Activated naive CD4-positive, alpha-beta T cell treated with anti-CD3 and anti-CD28 coated beads for 36 hours (primary cell): ENCODE measurements at regions not wholly inside any gene's neighbourhood (a gene's known extent, or its start where the extent isn't known, plus 50 kb on each side); places are given as distances from the start of the nearest gene placed in this dataset.
"Not testable (repeated sequence)": the region's sequence is repeated elsewhere in the genome, so short reads cannot be mapped to it uniquely, and the experiment has no call there.

Source experiments
- CTCF ChIA-PET: fragments of 350-600 bp; sonication (Branson Sonifier 250); formaldehyde crosslinking; loops from one replicate; lab custom pipeline; 2021; ENCODE audit warnings: antibody characterized with exemption; lab: Charles Lee
- DNase-seq: peaks from one replicate; pipeline ENCODE4 v3.0.0-alpha.2; 2020
- H3K27ac Mint-ChIP-seq: one replicate; pipeline ENCODE4 v1.8.0; 2021; ENCODE audit warnings: mild to moderate bottlenecking, mixed read lengths
- H3K27me3 Mint-ChIP-seq: one replicate; pipeline ENCODE4 v1.8.0; 2021; ENCODE audit warnings: low read depth, mixed read lengths
- H3K36me3 Mint-ChIP-seq: one replicate; pipeline ENCODE4 v1.8.0; 2021; ENCODE audit warnings: low read depth, mixed read lengths
- H3K4me1 Mint-ChIP-seq: one replicate; pipeline ENCODE4 v1.8.0; 2021; ENCODE audit warnings: low read depth, mixed read lengths
- H3K4me3 Mint-ChIP-seq: one replicate; pipeline ENCODE4 v1.8.0; 2021; ENCODE audit warnings: mild to moderate bottlenecking, moderate library complexity, mixed read lengths
- H3K9me3 Mint-ChIP-seq: one replicate; pipeline ENCODE4 v1.8.0; 2021; ENCODE audit warnings: mixed read lengths
- intact Hi-C: fragments of 100-400 bp; cut with micrococcal nuclease; formaldehyde crosslinking; loops from one replicate; pipeline ENCODE4 v1.15.1; 2023

GRCh38 chr2:114018464-114018863, 128.6 kb downstream of the ACTR3 start:
- intact Hi-C loops, DNase-seq, H3K4me1 Mint-ChIP-seq, H3K27me3 Mint-ChIP-seq, CTCF ChIA-PET, H3K9me3 Mint-ChIP-seq, H3K27ac Mint-ChIP-seq, H3K36me3 Mint-ChIP-seq, H3K4me3 Mint-ChIP-seq: not testable (repeated sequence)

- H3K4me1 Mint-ChIP-seq = no peaks in the 10 kb centered on the region
- intact Hi-C loops = no loop called here
- H3K36me3 Mint-ChIP-seq = no peaks in the 10 kb centered on the region
- H3K27me3 Mint-ChIP-seq = peaks cover 2% of the 10 kb centered on the region
- CTCF ChIA-PET = no interaction called here
- H3K4me3 Mint-ChIP-seq = no peak overlapping the region
- H3K9me3 Mint-ChIP-seq = peaks cover 2% of the 10 kb centered on the region
- no peak for DNase-seq
- H3K27ac Mint-ChIP-seq = no peak overlapping the region
These were observed 130.8 kb downstream of the ACTR3 start for GRCh38 chr2:114020668-114021067.

GRCh38 chr2:114022360-114023085, 132.6 kb downstream of the ACTR3 start:
- Mint-ChIP-seq H3K9me3 (peaks cover 2% of the 10 kb centered on the region), H3K4me1 (no peaks in the 10 kb centered on the region), H3K4me3 (no peak overlapping the region), H3K27me3 (peaks cover 2% of the 10 kb centered on the region), H3K27ac (no peak overlapping the region), H3K36me3 (no peaks in the 10 kb centered on the region)
- no peak for DNase-seq
- CTCF ChIA-PET = no interaction called here
- intact Hi-C loops = no loop called here

- H3K4me1 Mint-ChIP-seq = no peaks in the 10 kb centered on the region
- H3K9me3 Mint-ChIP-seq = peaks cover 7% of the 10 kb centered on the region
- no peak overlapping the region for H3K27ac Mint-ChIP-seq
- no peaks in the 10 kb centered on the region for H3K36me3 Mint-ChIP-seq
- DNase-seq = no peak
- CTCF ChIA-PET = interaction anchor here (1.2 kb wide), 1 partner anchor 45 kb away, joined by 4 read pairs; no protein-coding TSS in a partner anchor
- H3K27me3 Mint-ChIP-seq = peaks cover 5% of the 10 kb centered on the region
- no peak overlapping the region for H3K4me3 Mint-ChIP-seq
- intact Hi-C loops = no loop called here
These were observed 134.4 kb downstream of the ACTR3 start for GRCh38 chr2:114024326-114024725.

GRCh38 chr2:114025030-114025429, 135.1 kb downstream of the ACTR3 start:
- H3K27ac Mint-ChIP-seq = no peak overlapping the region
- peaks cover 7% of the 10 kb centered on the region for H3K9me3 Mint-ChIP-seq
- H3K36me3 Mint-ChIP-seq = no peaks in the 10 kb centered on the region
- intact Hi-C loops = no loop called here
- DNase-seq = no peak
- H3K27me3 Mint-ChIP-seq = peaks cover 5% of the 10 kb centered on the region
- CTCF ChIA-PET = interaction anchor here (1.2 kb wide), 1 partner anchor 46 kb away, joined by 4 read pairs; no protein-coding TSS in a partner anchor
- H3K4me1 Mint-ChIP-seq = no peaks in the 10 kb centered on the region
- H3K4me3 Mint-ChIP-seq = no peak overlapping the region

GRCh38 chr2:114027437-114027836, 137.5 kb downstream of the ACTR3 start:
- DNase-seq = no peak
- Mint-ChIP-seq H3K27ac (no peak overlapping the region), H3K4me3 (no peak overlapping the region), H3K27me3 (peaks cover 5% of the 10 kb centered on the region), H3K4me1 (no peaks in the 10 kb centered on the region), H3K9me3 (peaks cover 4% of the 10 kb centered on the region), H3K36me3 (no peaks in the 10 kb centered on the region)
- intact Hi-C loops = no loop called here
- CTCF ChIA-PET = no interaction called here

- intact Hi-C loops = no loop called here
- Mint-ChIP-seq H3K36me3 (no peaks in the 10 kb centered on the region), H3K27ac (no peak overlapping the region), H3K9me3 (peaks cover 4% of the 10 kb centered on the region), H3K27me3 (peaks cover 7% of the 10 kb centered on the region), H3K4me3 (no peak overlapping the region), H3K4me1 (no peaks in the 10 kb centered on the region)
- no peak for DNase-seq
- CTCF ChIA-PET = no interaction called here
These were observed 142.0 kb downstream of the ACTR3 start for GRCh38 chr2:114031605-114032505.

- peaks cover 9% of the 10 kb centered on the region for H3K27me3 Mint-ChIP-seq
- no peak overlapping the region for H3K4me3 Mint-ChIP-seq
- H3K36me3 Mint-ChIP-seq = no peaks in the 10 kb centered on the region
- no peaks in the 10 kb centered on the region for H3K4me1 Mint-ChIP-seq
- CTCF ChIA-PET = no interaction called here
- no peak overlapping the region for H3K27ac Mint-ChIP-seq
- intact Hi-C loops = no loop called here
- peaks cover 4% of the 10 kb centered on the region for H3K9me3 Mint-ChIP-seq
- no peak for DNase-seq
These were observed 142.8 kb downstream of the ACTR3 start for GRCh38 chr2:114032705-114033104.

GRCh38 chr2:114034742-114035141, 144.9 kb downstream of the ACTR3 start:
- H3K4me1 Mint-ChIP-seq = no peaks in the 10 kb centered on the region
- DNase-seq = no peak
- H3K27me3 Mint-ChIP-seq = peaks cover 7% of the 10 kb centered on the region
- no peak overlapping the region for H3K27ac Mint-ChIP-seq
- CTCF ChIA-PET = no interaction called here
- H3K4me3 Mint-ChIP-seq = no peak overlapping the region
- H3K9me3 Mint-ChIP-seq = no peaks in the 10 kb centered on the region
- no peaks in the 10 kb centered on the region for H3K36me3 Mint-ChIP-seq
- intact Hi-C loops = no loop called here

GRCh38 chr2:114038710-114039109, 148.8 kb downstream of the ACTR3 start:
- no peak for DNase-seq
- peaks cover 5% of the 10 kb centered on the region for H3K27me3 Mint-ChIP-seq
- no peak overlapping the region for H3K27ac Mint-ChIP-seq
- intact Hi-C loops = no loop called here
- H3K4me3 Mint-ChIP-seq = no peak overlapping the region
- CTCF ChIA-PET = no interaction called here
- H3K4me1 Mint-ChIP-seq = no peaks in the 10 kb centered on the region
- no peaks in the 10 kb centered on the region for H3K36me3 Mint-ChIP-seq
- no peaks in the 10 kb centered on the region for H3K9me3 Mint-ChIP-seq

- intact Hi-C loops = no loop called here
- peaks cover 5% of the 10 kb centered on the region for H3K27me3 Mint-ChIP-seq
- H3K4me1 Mint-ChIP-seq = no peaks in the 10 kb centered on the region
- H3K36me3 Mint-ChIP-seq = no peaks in the 10 kb centered on the region
- H3K4me3 Mint-ChIP-seq = no peak overlapping the region
- H3K27ac Mint-ChIP-seq = no peak overlapping the region
- CTCF ChIA-PET = interaction anchor here (0.6 kb wide), 1 partner anchor 76 kb away, joined by 3 read pairs; no protein-coding TSS in a partner anchor
- H3K9me3 Mint-ChIP-seq = no peaks in the 10 kb centered on the region
- no peak for DNase-seq
These were observed 149.8 kb downstream of the ACTR3 start for GRCh38 chr2:114039677-114040076.

GRCh38 chr2:114040826-114041225, 150.9 kb downstream of the ACTR3 start:
- Mint-ChIP-seq H3K27ac (no peak overlapping the region), H3K4me3 (no peak overlapping the region), H3K27me3 (peaks cover 5% of the 10 kb centered on the region), H3K4me1 (no peaks in the 10 kb centered on the region), H3K9me3 (no peaks in the 10 kb centered on the region), H3K36me3 (no peaks in the 10 kb centered on the region)
- intact Hi-C loops = no loop called here
- DNase-seq = no peak
- CTCF ChIA-PET = interaction anchor here (0.6 kb wide), 1 partner anchor 10 kb away, joined by 5 read pairs; no protein-coding TSS in a partner anchor
